Panc1 (cell line): ENCODE measurements at regions not wholly inside any gene's neighbourhood (a gene's known extent, or its start where the extent isn't known, plus 50 kb on each side); places are given as distances from the start of the nearest gene placed in this dataset.

Experiments used
- ATAC-seq: fragments of 200-7000 bp; cut with Tn5 transposase; 2 replicates; pipeline ENCODE4 v1.9.1; 2020; ENCODE audit warnings: mild to moderate bottlenecking, moderate library complexity
- BruUV-seq: library from RNA; stranded (reverse); fragments of 400-500 nt; replicated peaks from 2 replicates; lab custom pipeline; 2021; lab: Mats Ljungman, UMichigan
- CTCF ChIA-PET: fragments of 300-600 bp; sonication (Branson Sonifier 250); formaldehyde crosslinking; loops from one replicate; lab custom pipeline; 2022; ENCODE audit warnings: antibody characterized with exemption; lab: Charles Lee
- POLR2A ChIA-PET: fragments of 300-600 bp; sonication (Branson Sonifier 250); formaldehyde crosslinking; loops from one replicate; lab custom pipeline; 2022; ENCODE audit warnings: antibody characterized with exemption; lab: Charles Lee
- DNase-seq: peaks from one replicate; pipeline ENCODE4 v3.0.0-alpha.2; 2010; ENCODE audit warnings: low read depth, low spot score
- H3K27ac ChIP-seq: 2 replicates; pipeline ENCODE4 v1.5.1; 2011; ENCODE audit warnings: mild to moderate bottlenecking, low read length, inconsistent platforms
- H3K27me3 ChIP-seq: fragments of 200-500 bp; sonication (Bioruptor generic); 2 replicates; pipeline ENCODE4 v1.6.0; 2014; ENCODE audit warnings: low read length, inconsistent platforms; ENCODE audit not compliant: control insufficient read depth, insufficient read depth
- H3K36me3 ChIP-seq: fragments of 200-500 bp; sonication (Bioruptor generic); 2 replicates; pipeline ENCODE4 v1.5.1; 2014; ENCODE audit warnings: inconsistent platforms, mild to moderate bottlenecking, low read length, moderate library complexity; ENCODE audit not compliant: control insufficient read depth, insufficient read depth
- H3K4me1 ChIP-seq: 2 replicates; pipeline ENCODE4 v1.5.1; 2011; ENCODE audit warnings: inconsistent platforms, mild to moderate bottlenecking, low read length, moderate library complexity; ENCODE audit not compliant: control insufficient read depth, insufficient read depth
- H3K4me3 ChIP-seq, 2 experiments: 2 replicates each; pipeline ENCODE4 v1.5.1; 2011 to 2012; ENCODE audit warnings: low read depth in 2 of 2, low read length in 2 of 2, mild to moderate bottlenecking in 2 of 2, inconsistent platforms in 1 of 2, moderate library complexity in 1 of 2
- H3K9me3 ChIP-seq: fragments of 200-500 bp; sonication (Bioruptor generic); 2 replicates; pipeline ENCODE4 v1.5.1; 2014; ENCODE audit warnings: low read depth, mild to moderate bottlenecking, inconsistent platforms, low read length, moderate library complexity; ENCODE audit not compliant: control insufficient read depth, insufficient read depth
- POLR2AphosphoS5 ChIP-seq: IDR thresholded peaks from 2 replicates; pipeline ENCODE4 v1.6.1; 2012; ENCODE audit warnings: mild to moderate bottlenecking, low read depth, low read length, moderate library complexity
- SIN3A ChIP-seq: IDR thresholded peaks from 2 replicates; pipeline ENCODE4 v1.6.1; 2012; ENCODE audit warnings: low read depth, mild to moderate bottlenecking, low read length, moderate library complexity, borderline replicate concordance; ENCODE audit not compliant: insufficient read depth
- TCF7L2 ChIP-seq: IDR thresholded peaks from 2 replicates; pipeline ENCODE4 v1.6.1; 2011; ENCODE audit warnings: mild to moderate bottlenecking, low read depth, low read length, inconsistent platforms
- in situ Hi-C: cut with HindIII; loops from 2 replicates; pipeline ENCODE4 v1.10.0; 2016; ENCODE audit warnings: low sequenced_read_pairs, low pct_unique_long_range_greater_than_20kb
- intact Hi-C: fragments of 100-400 bp; cut with micrococcal nuclease; formaldehyde crosslinking; loops from one replicate; pipeline ENCODE4 v1.10.0; 2022; ENCODE audit not compliant: unreplicated experiment
- TF ChIP-seq, protein P1 (sequence below): fragments of 450-650 bp; IDR thresholded peaks from 2 replicates; pipeline ENCODE4 v1.5.1; 2017; ENCODE audit warnings: mild to moderate bottlenecking
- TF ChIP-seq, protein P2 (sequence below), 2 experiments: IDR thresholded peaks; 2 replicates each; pipeline ENCODE4 v1.6.1; 2011 to 2012; ENCODE audit warnings: low read depth in 2 of 2, control low read depth in 1 of 2, low read length in 1 of 2, mild to moderate bottlenecking in 1 of 2, moderate library complexity in 1 of 2; ENCODE audit not compliant: insufficient read depth in 1 of 2

DNA sequence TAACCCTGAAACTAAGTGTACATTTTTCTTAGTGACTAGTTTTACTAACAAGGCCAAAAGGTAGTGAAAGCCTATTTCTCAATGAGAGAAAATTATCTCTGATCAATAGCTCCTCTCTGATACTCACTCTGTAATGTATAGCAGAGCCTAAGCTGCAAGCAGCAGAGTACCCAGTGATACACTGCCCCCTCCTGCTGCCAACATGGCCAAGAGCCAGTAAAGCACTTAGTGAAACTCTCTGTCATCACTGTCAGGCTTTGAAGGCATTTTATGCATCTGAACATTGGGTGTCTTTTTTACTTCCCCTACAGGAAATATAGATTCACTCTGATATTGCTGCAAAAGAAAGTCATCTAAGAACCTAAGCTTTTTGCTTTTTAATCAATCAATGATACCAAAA, 784.1 kb upstream of the CDH7 start:
- Histone ChIP-seq H3K9me3 (no peaks in the 10 kb centered on the region), H3K27me3 (no peaks in the 10 kb centered on the region), H3K27ac (no peak overlapping the region), H3K4me3 (no peak overlapping the region), H3K4me1 (no peaks in the 10 kb centered on the region), H3K36me3 (no peaks in the 10 kb centered on the region)
- ATAC-seq = no peak
- BruUV-seq = no TSS peak
- ChIA-PET POLR2A (no interaction called here), CTCF (no interaction called here)
- TF ChIP-seq, protein P1, sequence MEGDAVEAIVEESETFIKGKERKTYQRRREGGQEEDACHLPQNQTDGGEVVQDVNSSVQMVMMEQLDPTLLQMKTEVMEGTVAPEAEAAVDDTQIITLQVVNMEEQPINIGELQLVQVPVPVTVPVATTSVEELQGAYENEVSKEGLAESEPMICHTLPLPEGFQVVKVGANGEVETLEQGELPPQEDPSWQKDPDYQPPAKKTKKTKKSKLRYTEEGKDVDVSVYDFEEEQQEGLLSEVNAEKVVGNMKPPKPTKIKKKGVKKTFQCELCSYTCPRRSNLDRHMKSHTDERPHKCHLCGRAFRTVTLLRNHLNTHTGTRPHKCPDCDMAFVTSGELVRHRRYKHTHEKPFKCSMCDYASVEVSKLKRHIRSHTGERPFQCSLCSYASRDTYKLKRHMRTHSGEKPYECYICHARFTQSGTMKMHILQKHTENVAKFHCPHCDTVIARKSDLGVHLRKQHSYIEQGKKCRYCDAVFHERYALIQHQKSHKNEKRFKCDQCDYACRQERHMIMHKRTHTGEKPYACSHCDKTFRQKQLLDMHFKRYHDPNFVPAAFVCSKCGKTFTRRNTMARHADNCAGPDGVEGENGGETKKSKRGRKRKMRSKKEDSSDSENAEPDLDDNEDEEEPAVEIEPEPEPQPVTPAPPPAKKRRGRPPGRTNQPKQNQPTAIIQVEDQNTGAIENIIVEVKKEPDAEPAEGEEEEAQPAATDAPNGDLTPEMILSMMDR = no peak
- no peak for TF ChIP-seq POLR2AphosphoS5
- TF ChIP-seq, protein P2, sequence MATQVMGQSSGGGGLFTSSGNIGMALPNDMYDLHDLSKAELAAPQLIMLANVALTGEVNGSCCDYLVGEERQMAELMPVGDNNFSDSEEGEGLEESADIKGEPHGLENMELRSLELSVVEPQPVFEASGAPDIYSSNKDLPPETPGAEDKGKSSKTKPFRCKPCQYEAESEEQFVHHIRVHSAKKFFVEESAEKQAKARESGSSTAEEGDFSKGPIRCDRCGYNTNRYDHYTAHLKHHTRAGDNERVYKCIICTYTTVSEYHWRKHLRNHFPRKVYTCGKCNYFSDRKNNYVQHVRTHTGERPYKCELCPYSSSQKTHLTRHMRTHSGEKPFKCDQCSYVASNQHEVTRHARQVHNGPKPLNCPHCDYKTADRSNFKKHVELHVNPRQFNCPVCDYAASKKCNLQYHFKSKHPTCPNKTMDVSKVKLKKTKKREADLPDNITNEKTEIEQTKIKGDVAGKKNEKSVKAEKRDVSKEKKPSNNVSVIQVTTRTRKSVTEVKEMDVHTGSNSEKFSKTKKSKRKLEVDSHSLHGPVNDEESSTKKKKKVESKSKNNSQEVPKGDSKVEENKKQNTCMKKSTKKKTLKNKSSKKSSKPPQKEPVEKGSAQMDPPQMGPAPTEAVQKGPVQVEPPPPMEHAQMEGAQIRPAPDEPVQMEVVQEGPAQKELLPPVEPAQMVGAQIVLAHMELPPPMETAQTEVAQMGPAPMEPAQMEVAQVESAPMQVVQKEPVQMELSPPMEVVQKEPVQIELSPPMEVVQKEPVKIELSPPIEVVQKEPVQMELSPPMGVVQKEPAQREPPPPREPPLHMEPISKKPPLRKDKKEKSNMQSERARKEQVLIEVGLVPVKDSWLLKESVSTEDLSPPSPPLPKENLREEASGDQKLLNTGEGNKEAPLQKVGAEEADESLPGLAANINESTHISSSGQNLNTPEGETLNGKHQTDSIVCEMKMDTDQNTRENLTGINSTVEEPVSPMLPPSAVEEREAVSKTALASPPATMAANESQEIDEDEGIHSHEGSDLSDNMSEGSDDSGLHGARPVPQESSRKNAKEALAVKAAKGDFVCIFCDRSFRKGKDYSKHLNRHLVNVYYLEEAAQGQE (IDR thresholded peaks at IDR 0.05; ENCODE audit: insufficient read depth in 1 of 2, low read depth in 2 of 2, low read length in 1 of 2) = no peak
- TF ChIP-seq TCF7L2 = no peak
- TF ChIP-seq SIN3A = no peak
- no peak for DNase-seq
- intact Hi-C loops (no loop called here), in situ Hi-C loops (no loop called here)

DNA sequence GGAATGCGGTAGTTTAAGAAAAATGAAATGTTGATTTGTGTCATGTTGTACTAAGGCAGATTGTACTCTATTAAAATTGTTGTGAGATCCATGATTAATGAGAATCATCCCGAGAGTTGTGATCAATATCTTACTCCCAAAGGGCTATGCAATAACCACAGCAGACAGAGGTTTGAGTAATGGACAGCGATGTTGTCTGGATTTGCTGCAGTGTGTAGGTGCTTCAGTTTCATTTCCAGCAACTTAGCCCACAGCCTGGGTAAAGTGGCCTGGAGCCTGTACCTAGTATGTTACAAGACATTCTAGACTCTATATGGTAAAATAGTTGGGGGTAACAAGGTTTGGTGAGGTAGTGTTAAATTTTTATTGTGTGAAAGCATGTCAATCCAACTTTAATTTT, 794.3 kb upstream of the CDH7 start:
- no peak overlapping the region for H3K27ac ChIP-seq
- no peaks in the 10 kb centered on the region for H3K36me3 ChIP-seq
- H3K4me1 ChIP-seq = no peaks in the 10 kb centered on the region
- ChIA-PET CTCF (no interaction called here), POLR2A (no interaction called here)
- in situ Hi-C loops (no loop called here), intact Hi-C loops (no loop called here)
- H3K4me3 ChIP-seq = no peak overlapping the region
- DNase-seq (no peak), ATAC-seq (no peak)
- TF ChIP-seq POLR2AphosphoS5 (no peak), SIN3A (no peak), TCF7L2 (no peak)
- TF ChIP-seq, protein P1 = no peak
- TF ChIP-seq, protein P2 (IDR thresholded peaks at IDR 0.05; ENCODE audit: insufficient read depth in 1 of 2, low read depth in 2 of 2, low read length in 1 of 2) = no peak
- no TSS peak for BruUV-seq
- H3K27me3 ChIP-seq = no peaks in the 10 kb centered on the region
- H3K9me3 ChIP-seq = no peaks in the 10 kb centered on the region
